GOT3 (cell line): ENCODE measurements at regions not wholly inside any gene's neighbourhood (a gene's known extent, or its start where the extent isn't known, plus 50 kb on each side); places are given as distances from the start of the nearest gene placed in this dataset.
"Not testable (repeated sequence)": the region's sequence is repeated elsewhere in the genome, so short reads cannot be mapped to it uniquely, and the experiment has no call there.

Experiments used
- DNase-seq: peaks from one replicate; lab custom pipeline; 2025; ENCODE audit warnings: mixed read lengths; lab: John Stamatoyannopoulos, UW

DNA sequence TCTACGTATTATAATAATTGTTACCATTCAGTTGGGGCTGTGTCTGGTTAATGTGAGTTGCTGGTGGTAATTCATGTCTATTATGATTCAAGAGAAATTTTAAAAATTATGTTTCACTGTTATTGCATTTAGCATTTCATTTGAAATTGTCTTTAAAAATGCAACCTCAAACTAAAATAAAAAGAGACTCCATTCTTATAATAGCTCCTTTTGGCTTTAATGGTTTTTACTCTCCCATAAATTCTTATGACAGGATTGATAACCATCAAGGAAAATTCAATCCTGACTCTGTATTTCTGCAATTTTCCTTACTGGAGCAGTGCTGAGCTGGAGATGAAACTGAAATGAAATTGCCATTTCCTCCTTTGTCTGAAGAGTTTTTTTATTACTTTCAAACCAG is 262.7 kb downstream of the REEP3 start:
- no peak for DNase-seq

DNA sequence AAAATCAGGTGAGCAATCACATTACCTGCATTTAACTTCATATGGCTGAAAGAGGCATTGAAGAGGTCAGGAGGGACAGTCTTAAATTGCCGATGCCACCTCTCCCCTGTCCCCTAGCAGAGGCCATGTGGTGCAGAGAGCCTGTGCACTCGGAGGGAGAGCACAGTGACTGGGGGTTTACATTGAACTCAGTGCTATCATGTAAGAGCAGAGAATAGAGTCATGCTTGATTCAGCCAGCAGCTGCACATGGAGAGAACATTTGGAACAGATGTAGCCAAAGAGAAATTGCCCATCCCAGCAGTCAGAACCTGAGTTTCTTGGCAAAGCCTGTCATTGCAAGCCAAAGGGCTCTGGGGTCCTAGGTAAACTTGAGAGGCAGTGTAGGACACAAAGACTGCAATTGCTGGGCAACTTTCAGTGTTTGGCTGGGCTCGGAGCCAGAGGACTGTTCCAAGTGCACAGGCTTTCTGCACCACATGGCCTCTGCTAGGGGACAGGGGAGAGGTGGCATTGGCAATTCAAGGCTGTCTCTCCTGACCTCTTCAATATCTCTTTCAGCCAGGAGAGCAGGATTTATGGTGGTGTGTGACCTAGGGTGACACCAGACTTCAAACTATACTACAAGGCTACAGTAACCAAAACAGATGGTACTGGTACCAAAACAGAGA is 267.1 kb downstream of the REEP3 start:
- DNase-seq = no peak

DNA sequence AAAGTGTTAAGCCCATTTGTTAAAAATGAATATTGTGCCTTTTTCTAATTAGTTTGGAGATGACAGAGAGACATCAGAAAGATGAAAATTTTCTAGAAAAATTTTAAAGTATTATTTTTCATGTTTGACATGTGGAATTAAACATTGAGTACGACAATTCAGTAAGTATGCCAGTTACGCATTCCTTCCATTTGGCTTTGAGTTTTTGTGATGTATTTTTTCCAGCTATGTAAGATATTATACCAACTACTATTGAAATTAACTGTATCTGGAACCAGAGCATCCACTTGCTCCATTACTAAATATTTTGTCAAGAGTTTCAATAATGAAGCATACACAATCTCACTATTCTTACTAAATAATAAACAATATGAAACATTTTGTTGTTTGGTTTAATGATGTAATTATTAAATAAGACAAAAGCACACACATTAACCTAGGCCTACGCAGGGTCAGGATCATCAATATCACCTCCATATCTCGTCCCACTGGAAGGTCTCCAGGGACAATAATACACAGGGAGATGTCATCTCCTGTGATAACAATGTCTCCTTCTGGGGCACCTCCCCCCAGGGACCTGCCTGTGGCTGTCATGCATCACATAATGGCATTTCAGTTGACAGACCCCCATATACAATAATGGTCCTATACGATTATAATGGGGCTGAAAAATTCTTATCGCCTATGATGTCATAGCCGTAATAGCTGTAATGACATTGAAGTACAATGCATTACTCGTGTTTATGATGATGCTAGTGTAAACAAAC is 274.1 kb downstream of the REEP3 start:
- no peak for DNase-seq

GRCh38 chr10:63798599-63799498 is 277.6 kb downstream of the REEP3 start:
- DNase-seq = no peak

DNA sequence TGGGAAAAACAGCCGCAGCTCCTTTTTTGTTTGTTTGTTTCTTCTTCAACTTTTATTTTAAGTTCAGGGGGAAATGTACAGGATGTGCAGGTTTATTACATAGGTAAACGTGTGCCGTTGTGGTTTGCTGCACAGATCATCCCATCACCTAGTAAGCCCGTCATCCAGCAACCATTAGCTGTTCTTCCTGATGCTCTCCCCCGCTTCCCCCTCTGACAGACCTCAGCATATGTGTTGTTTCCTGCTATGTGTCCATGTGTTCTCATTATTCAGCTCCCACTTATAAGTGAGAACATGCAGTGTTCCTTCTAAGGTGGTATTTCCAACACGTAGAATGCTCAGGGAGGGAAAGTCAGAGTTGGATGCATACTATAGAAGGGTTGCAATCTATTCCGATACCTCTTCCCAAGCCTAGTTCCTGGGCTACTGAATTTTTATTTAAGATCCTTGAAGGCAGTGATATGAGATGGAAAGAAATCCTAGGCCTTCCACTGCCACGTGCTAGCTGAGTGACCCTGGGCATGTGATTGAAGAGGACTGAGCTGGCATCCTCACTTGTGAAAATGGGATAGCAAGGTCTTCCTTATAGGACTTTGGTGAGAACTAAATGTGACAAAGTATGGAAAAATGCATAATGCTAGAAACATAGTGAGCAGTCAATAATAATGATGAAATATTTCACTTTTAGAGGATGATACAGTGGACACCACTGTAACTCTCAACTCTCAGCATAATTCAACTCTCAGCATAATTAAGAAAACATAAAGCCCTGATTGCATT is 278.5 kb downstream of the REEP3 start:
- DNase-seq = no peak

- DNase-seq = no peak
Observed at GRCh38 chr10:63801166-63801565, 280.0 kb downstream of the REEP3 start.

DNA sequence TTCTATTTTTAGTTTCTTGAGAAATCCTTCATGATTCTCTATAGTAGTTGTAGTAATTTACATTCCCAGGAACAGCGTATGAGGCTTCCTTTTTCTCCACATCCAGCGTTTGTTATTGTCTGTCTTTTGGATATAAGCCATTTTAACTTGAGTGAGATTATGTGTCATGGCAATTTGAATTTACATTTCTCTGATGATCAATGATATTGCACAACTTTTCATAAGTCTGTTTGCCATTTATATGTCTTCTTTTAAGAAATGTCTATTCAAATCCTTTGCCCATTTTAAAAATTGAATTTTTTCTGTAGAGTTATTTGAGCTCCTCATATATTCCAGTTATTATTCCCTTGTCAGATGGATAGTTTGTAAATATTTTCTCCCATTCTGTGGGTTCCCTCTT is 285.1 kb downstream of the REEP3 start:
- DNase-seq = no peak

GRCh38 chr10:63812501-63812900 is 291.3 kb downstream of the REEP3 start:
- no peak for DNase-seq

- DNase-seq = no peak
Observed at GRCh38 chr10:63819753-63820329, 298.6 kb downstream of the REEP3 start.

- DNase-seq = no peak
Observed at GRCh38 chr10:63822496-63822895, 301.3 kb downstream of the REEP3 start.

- DNase-seq = no peak
Observed at GRCh38 chr10:63825111-63825510, 303.9 kb downstream of the REEP3 start.

GRCh38 chr10:63825766-63826165 is 304.6 kb downstream of the REEP3 start:
- no peak for DNase-seq

GRCh38 chr10:63827018-63827417 is 305.8 kb downstream of the REEP3 start:
- not testable (repeated sequence) for DNase-seq

DNA sequence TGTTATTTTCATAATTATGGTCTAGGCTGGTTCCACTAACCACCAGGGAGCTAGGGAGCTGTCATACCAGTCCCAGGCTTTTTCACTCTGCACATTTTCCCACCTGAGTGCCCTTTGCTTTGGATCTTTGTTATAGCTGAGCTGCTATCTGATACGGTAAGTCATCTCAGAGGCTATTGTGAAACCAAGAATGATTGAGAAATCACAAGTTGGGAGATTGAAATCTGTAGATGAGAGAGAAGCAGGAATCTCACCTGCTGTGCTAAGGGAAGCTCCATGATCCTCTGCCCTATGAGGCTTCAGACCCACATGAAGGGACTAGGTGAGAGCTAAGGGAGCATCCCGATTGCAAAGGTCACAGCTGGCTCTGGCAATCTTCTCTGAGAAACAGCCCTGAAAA is 307.8 kb downstream of the REEP3 start:
- DNase-seq = no peak

DNA sequence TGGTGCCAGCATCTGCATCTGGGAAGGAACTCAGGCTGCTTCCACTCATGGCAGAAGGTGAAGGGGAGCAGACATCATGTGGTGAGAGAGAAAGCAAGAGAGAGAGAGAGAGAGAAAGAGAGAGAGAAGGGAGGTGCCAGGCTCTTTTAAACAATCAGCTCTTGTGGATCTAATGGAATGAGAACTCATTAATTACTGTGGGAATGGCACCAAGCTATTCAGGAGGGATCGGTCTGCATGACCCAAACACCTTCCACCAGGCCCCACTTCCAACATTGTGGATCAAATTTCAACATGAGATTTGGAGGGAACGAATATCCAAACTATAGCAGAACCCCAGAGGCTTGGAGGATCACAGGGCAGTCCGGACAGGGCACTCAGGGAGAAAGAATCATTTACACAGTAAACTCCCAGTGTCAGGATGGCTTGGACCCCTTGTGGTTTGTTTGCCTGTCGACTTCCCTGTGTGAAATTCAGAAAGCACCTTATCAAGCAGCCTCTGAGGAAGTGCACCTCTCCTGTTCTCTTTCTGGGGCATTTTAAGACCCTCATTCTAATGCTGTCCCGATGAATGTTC is 308.5 kb downstream of the REEP3 start:
- no peak for DNase-seq

DNA sequence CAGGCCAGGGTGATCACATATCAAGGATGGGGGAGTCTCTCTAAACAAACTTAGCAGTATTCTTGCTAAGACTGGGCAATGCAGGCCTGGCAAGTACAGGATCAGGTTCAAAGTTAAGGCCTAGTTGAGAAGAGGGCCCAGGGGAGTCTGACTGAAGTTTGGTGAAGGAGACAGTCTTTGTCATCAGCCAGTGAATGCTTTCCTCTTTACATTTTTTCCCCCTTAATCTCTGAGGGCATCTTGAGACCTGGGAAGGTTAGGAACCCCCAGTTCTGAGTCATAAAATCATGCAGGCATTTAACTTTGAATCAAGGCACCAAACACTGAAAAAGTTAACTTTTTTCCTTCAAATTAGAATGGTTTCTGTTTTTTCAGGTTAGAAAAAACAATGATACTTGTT is 311.5 kb downstream of the REEP3 start:
- no peak for DNase-seq

- DNase-seq = no peak
Observed at GRCh38 chr10:63833411-63834060, 312.3 kb downstream of the REEP3 start.

DNA sequence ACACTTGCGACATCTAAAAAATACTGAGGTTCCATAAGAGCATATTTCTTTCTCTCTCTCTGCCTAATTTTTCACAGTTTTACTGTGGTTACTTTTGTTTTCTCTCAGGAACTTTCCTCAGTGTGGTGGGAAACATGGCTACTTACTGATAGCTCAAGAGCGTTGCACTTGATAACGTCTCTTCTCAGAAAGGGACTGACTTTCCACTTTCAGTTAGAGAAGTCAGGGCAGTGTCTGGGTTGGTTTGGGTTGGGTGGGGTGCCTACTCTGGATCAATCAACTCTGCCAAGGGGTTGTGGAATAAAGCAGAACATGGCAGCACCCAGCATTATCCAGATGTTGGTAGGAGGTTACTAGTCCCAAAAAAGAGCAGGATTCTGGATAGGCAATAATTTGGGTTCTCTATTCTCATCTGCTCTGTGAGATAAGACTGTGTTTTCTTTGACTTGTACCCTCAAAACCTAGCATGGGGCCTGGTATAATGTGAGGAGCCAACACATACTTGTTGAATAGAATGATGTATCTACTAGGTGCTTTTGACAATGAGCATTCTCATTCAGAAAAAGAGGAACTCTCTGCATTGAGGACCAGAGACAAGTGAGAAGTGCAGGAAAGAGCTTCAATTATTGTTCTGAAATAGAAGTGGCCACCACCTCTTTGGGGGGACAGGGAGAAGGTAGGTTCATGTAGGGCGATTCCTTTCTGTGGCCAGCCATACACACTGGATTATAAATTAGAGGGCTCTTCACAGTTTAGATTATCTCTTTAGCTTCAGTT is 315.7 kb downstream of the REEP3 start:
- DNase-seq = no peak

DNA sequence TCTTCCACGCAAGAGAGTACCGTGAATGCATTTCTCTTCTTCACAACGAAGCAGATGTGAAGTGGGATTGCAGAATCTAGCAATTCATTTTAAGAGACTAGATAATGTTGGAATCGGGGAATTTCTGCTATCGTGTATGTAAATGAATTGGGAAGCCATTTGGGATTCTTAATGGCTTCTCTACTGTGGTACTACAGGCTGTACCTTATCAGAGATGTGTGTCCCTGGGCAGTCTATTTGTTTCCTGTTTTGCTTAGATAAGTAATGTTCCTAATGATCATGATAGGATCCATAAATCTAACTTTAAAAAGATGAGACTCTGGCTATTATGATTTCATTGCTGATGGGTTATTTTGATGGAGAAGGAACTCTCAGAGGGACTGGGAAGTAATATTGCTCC is 320.6 kb downstream of the REEP3 start:
- no peak for DNase-seq

GRCh38 chr10:63843107-63843506 is 321.9 kb downstream of the REEP3 start:
- DNase-seq = no peak
